ENCODE measurements at regions not wholly inside any gene's neighbourhood (a gene's known extent, or its start where the extent isn't known, plus 50 kb on each side); places are given as distances from the start of the nearest gene placed in this dataset.
A peak's percentile ranks its signal among the peaks of the same experiment; 100 is the strongest.
"Not testable (repeated sequence)": the region's sequence is repeated elsewhere in the genome, so short reads cannot be mapped to it uniquely, and the experiment has no call there.

- DNase-seq, result no peak
These were observed 167.1 kb upstream of the ZNF337 start for GRCh38 chr20:25863536-25864325.

- peak; percentile 61 to 64 for DNase-seq
These were observed 166.4 kb upstream of the ZNF337 start for GRCh38 chr20:25862967-25863530.

GRCh38 chr20:25860531-25861150 lies 164.0 kb upstream of the ZNF337 start:
- DNase-seq, result no peak

GRCh38 chr20:25859649-25860530 lies 163.2 kb upstream of the ZNF337 start:
- DNase-seq, result peak; percentile 30 to 47

- no peak for DNase-seq
These were observed 162.1 kb upstream of the ZNF337 start for GRCh38 chr20:25858495-25859425.

GRCh38 chr20:25857091-25857788 lies 160.6 kb upstream of the ZNF337 start:
- DNase-seq, result not testable (repeated sequence)

- DNase-seq, result no peak
These were observed 159.7 kb upstream of the ZNF337 start for GRCh38 chr20:25856256-25856884.

GRCh38 chr20:25855451-25856156 lies 159.0 kb upstream of the ZNF337 start:
- DNase-seq, result not testable (repeated sequence)

GRCh38 chr20:25854666-25855065 lies 158.0 kb upstream of the ZNF337 start:
- DNase-seq, result not testable (repeated sequence)

- peak; percentile 29 to 44 for DNase-seq
These were observed 157.2 kb upstream of the ZNF337 start for GRCh38 chr20:25853718-25854388.

- DNase-seq, result not testable (repeated sequence)
These were observed 156.5 kb upstream of the ZNF337 start for GRCh38 chr20:25852968-25853717.

GRCh38 chr20:25850133-25850532 lies 153.5 kb upstream of the ZNF337 start:
- not testable (repeated sequence) for DNase-seq

GRCh38 chr20:25848222-25848621 lies 151.6 kb upstream of the ZNF337 start:
- no peak for DNase-seq

- not testable (repeated sequence) for DNase-seq
These were observed 148.0 kb upstream of the ZNF337 start for GRCh38 chr20:25844640-25845039.

GRCh38 chr20:25813511-25813910 lies 116.9 kb upstream of the ZNF337 start:
- not testable (repeated sequence) for DNase-seq

- DNase-seq, result not testable (repeated sequence)
These were observed 101.7 kb upstream of the ZNF337 start for GRCh38 chr20:25798174-25798993.

- not testable (repeated sequence) for DNase-seq
These were observed 100.4 kb upstream of the ZNF337 start for GRCh38 chr20:25797062-25797461.

GRCh38 chr20:25777241-25777640 lies 80.6 kb upstream of the ZNF337 start:
- DNase-seq, result not testable (repeated sequence)
